ENCODE measurements at regions not wholly inside any gene's neighbourhood (a gene's known extent, or its start where the extent isn't known, plus 50 kb on each side); places are given as distances from the start of the nearest gene placed in this dataset.
"Not testable (repeated sequence)": the region's sequence is repeated elsewhere in the genome, so short reads cannot be mapped to it uniquely, and the experiment has no call there.

- not testable (repeated sequence) for TF ChIP-seq CTCF (IDR thresholded peaks at IDR 0.05; ENCODE audit: insufficient read depth, low read length); POLR2AphosphoS5 (IDR thresholded peaks at IDR 0.05; ENCODE audit: low read depth); GABPA (IDR thresholded peaks at IDR 0.05; ENCODE audit: low read depth)
Measured at GRCh38 chr10:46650967-46651366, 72.0 kb downstream of the SYT15 start.
